ENCODE measurements at regions not wholly inside any gene's neighbourhood (a gene's known extent, or its start where the extent isn't known, plus 50 kb on each side); places are given as distances from the start of the nearest gene placed in this dataset.

DNA sequence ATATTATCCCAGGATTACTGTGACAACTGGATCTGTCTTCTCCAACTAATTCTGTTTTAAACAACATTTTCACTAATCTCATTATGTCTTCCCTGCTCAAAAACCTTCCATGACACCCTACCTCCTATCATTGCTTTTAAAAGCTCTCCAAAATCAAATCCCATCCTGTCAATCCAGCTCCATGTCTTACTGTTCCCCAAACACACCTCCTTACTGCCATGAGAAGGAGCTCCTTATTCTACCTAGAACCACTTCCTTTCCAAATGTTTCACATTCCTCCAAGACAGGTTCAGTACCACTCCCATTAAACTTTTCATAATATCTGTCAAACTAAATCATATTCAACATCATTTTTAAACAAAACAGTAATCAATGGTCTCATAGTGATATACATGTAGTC lies 66.9 kb upstream of the WDR17 start:
- intact Hi-C loops (cut with DNase I): no loop called here
- Histone ChIP-seq H3K27me3 (no peaks in the 10 kb centered on the region), H3K36me3 (no peaks in the 10 kb centered on the region), H3K9me3 (no peaks in the 10 kb centered on the region), H3K4me3 (no peak overlapping the region), H3K4me1 (peaks cover 0 to 12% (median 0%) of the 10 kb centered on the region in 4 donors), H3K27ac (no peak overlapping the region)
- ATAC-seq (no peak), DNase-seq (no peak)
- TF ChIP-seq, protein P1, sequence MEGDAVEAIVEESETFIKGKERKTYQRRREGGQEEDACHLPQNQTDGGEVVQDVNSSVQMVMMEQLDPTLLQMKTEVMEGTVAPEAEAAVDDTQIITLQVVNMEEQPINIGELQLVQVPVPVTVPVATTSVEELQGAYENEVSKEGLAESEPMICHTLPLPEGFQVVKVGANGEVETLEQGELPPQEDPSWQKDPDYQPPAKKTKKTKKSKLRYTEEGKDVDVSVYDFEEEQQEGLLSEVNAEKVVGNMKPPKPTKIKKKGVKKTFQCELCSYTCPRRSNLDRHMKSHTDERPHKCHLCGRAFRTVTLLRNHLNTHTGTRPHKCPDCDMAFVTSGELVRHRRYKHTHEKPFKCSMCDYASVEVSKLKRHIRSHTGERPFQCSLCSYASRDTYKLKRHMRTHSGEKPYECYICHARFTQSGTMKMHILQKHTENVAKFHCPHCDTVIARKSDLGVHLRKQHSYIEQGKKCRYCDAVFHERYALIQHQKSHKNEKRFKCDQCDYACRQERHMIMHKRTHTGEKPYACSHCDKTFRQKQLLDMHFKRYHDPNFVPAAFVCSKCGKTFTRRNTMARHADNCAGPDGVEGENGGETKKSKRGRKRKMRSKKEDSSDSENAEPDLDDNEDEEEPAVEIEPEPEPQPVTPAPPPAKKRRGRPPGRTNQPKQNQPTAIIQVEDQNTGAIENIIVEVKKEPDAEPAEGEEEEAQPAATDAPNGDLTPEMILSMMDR (IDR thresholded peaks at IDR 0.05): no peak
- TF ChIP-seq POLR2A (IDR thresholded peaks at IDR 0.05): no peak

DNA sequence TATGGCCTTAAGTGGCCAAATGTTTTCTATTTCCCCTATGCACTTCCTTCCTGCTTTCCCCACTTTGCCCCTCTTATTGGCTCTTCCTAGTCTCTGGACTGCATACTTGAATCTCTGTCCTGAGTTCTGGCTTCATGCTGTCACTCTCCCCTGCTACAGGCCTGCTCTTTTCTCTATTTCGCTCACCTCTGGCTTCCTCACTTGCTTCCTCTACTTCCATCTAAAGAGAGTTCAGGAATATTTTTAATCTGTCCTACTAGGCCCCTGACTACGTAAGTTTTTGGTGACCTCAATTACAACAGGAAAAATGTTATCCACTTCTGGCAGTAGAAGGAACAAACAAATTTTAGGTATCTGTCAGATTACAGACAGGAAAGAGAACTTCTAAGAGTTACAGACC lies 65.7 kb upstream of the WDR17 start:
- H3K36me3 ChIP-seq: no peaks in the 10 kb centered on the region
- WGBS (ENCODE audit: insufficient coverage, low coverage, low lambda C conversion rate, missing lambda C conversion rate): 48% methylated on average over 2 of the region's 2 CpGs
- TF ChIP-seq, protein P1 (IDR thresholded peaks at IDR 0.05): no peak
- no peak for TF ChIP-seq POLR2A (IDR thresholded peaks at IDR 0.05)
- H3K4me1 ChIP-seq: peaks cover 0 to 12% (median 0%) of the 10 kb centered on the region in 4 donors
- no peak for DNase-seq
- no peak overlapping the region for H3K4me3 ChIP-seq
- H3K9me3 ChIP-seq: no peaks in the 10 kb centered on the region
- H3K27ac ChIP-seq: no peak overlapping the region
- ATAC-seq: peak; percentile 32 to 71 (median 47)
- intact Hi-C loops (cut with DNase I): no loop called here
- H3K27me3 ChIP-seq: no peaks in the 10 kb centered on the region

DNA sequence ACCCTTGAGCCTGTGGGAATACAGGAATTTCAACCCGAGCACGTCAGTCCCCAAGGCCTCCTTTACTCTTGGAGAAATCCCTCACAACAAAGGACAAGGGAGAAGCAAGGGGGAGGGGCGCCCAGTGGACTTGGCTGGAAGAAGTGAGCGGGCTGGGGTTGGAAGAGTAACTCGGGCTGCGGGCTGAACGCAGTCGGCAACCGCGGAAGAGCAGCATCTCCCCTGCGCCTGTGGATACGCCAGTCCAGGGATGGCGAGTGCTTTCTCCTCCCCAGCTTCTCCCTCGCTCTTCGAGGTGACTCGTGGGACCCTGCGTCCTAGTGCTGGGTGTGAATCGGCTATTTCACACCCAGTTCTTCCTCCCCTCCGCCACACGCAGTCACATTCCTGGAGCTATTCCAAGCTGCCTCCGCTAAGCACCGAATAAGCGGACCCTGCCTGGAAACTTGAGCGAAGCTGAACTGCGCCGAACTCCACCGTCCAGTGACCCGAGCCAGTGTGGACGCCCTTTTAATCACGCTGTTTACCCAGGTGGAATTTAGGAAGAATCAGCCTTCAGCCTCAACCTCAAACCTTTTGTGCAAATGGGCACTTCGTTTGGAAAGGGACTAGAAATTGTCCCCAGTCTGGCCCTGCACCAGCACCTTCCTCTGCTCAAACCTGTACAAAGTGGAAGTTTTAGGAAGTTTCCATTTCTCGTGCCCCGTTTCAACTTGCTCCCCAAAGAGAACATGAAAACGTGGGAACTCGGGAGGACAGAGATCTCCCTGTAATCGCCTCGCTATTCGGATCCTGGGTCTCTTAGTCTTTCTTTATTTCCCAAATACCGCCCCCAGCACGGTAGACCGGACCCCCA lies 64.3 kb upstream of the WDR17 start:
- WGBS (ENCODE audit: insufficient coverage, low coverage, low lambda C conversion rate, missing lambda C conversion rate): 2% methylated on average over 37 of the region's 41 CpGs
- peak; percentile 64 to 69 (median 64) for ATAC-seq
- DNase-seq: peak; percentile 52 to 59 (median 55)

DNA sequence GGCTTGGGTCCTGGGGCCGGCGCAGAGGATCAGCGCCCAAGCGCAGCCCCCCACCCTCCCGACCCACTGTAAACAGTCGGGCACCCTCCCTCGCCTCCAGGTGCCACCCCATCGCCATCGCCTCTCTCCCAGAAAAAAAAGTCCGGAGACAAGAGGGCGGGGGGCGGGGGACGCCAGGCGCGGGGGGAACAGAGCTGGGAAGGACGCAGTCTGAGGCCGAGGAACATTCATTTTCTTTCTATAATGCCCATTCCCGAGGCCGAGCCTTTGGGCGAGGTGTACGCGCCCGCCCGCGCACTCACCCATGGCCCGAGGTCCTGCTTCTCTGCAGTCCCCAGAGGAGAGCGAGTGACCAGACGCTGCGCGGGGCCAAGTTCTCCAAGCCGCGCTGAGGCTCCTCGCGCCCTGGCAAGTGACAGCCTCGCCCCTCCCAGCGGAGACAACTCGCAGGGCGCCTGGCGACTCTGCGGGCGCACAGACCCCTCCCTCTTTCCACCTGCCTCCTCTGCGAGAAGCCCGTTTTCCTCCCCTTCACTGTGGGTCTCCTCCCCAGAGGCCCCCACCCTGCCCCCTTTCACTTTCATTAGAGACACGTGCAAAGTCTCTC lies 63.5 kb upstream of the WDR17 start:
- no peak for TF ChIP-seq POLR2A (IDR thresholded peaks at IDR 0.05)
- TF ChIP-seq, protein P1 (IDR thresholded peaks at IDR 0.05): no peak
- ATAC-seq (peak; percentile 70 to 71 (median 70)), DNase-seq (peak; percentile 40 to 61 (median 47))
- Histone ChIP-seq H3K9me3 (no peaks in the 10 kb centered on the region), H3K27ac (peak overlapping the region; percentile 42 to 65 (median 46)), H3K4me1 (peaks cover 0 to 12% (median 0%) of the 10 kb centered on the region in 4 donors), H3K4me3 (peak overlapping the region; percentile 22 to 44 (median 43)), H3K36me3 (no peaks in the 10 kb centered on the region), H3K27me3 (no peaks in the 10 kb centered on the region)
- 3% methylated on average over 34 of the region's 44 CpGs for WGBS (ENCODE audit: insufficient coverage, low coverage, low lambda C conversion rate, missing lambda C conversion rate)
- intact Hi-C loops (cut with DNase I): no loop called here

More for the DNA sequence above, 64.3 kb upstream of the WDR17 start:
- no peaks in the 10 kb centered on the region for H3K9me3 ChIP-seq
- peak overlapping the region; percentile 42 to 65 (median 46) for H3K27ac ChIP-seq
- intact Hi-C loops (cut with DNase I): no loop called here
- H3K4me1 ChIP-seq: peaks cover 0 to 12% (median 0%) of the 10 kb centered on the region in 4 donors
- H3K27me3 ChIP-seq: no peaks in the 10 kb centered on the region
- H3K36me3 ChIP-seq: no peaks in the 10 kb centered on the region
- peak overlapping the region; percentile 22 to 44 (median 43) for H3K4me3 ChIP-seq
- no peak for TF ChIP-seq POLR2A (IDR thresholded peaks at IDR 0.05)
- TF ChIP-seq, protein P1 (IDR thresholded peaks at IDR 0.05): no peak
